HepG2 (cell line): ENCODE measurements at regions not wholly inside any gene's neighbourhood (a gene's known extent, or its start where the extent isn't known, plus 50 kb on each side); places are given as distances from the start of the nearest gene placed in this dataset.

Experiments
- ATAC-seq: fragments of 200-7000 bp; cut with Tn5 transposase; 3 replicates; pipeline ENCODE4 v1.9.1; 2020; ENCODE audit warnings: mild to moderate bottlenecking, moderate library complexity
- BruUV-seq: library from RNA; stranded (reverse); fragments of 400-500 nt; replicated peaks from 2 replicates; lab custom pipeline; 2021; lab: Mats Ljungman, UMichigan
- CTCF ChIA-PET: fragments of 300-600 bp; formaldehyde crosslinking; extraction: SDS; loops from one replicate; lab custom pipeline; 2021; ENCODE audit warnings: low total read pairs, inconsistent platforms, low intra/inter-chr PET ratio; lab: Yijun Ruan, JAX
- POLR2A ChIA-PET: fragments of 350-600 bp; sonication (Branson Sonifier 250); formaldehyde crosslinking; loops from one replicate; lab custom pipeline; 2020; ENCODE audit warnings: antibody characterized with exemption, inconsistent platforms; lab: Yijun Ruan, JAX
- DNase-seq: peaks from one replicate; pipeline ENCODE4 v3.0.0-alpha.2; 2015; ENCODE audit warnings: low spot score
- FAIRE-seq: peaks from 3 replicates; lab custom pipeline; 2011; peaks lifted over from hg19 to GRCh38; lab: Jason Lieb, UNC
- H2AFZ ChIP-seq: one replicate; pipeline ENCODE4 v1.6.1; 2011; ENCODE audit warnings: low read length, inconsistent platforms
- H3K27ac ChIP-seq: fragments of 300-600 bp; 3 replicates; pipeline ENCODE4 v1.8.0; 2011; ENCODE audit warnings: mixed run types, mild to moderate bottlenecking, mixed read lengths, low read length, inconsistent platforms; ENCODE audit not compliant: insufficient read depth; ENCODE audit errors: extremely low read length
- H3K27me3 ChIP-seq, 2 experiments: fragments of 200-600 bp in 1 of 2; 2 replicates in 1 of 2; 3 replicates in 1 of 2; pipeline versions ENCODE4 v1.6.0 to v1.8.0; 2011; ENCODE audit warnings: low read length in 2 of 2, mild to moderate bottlenecking in 2 of 2, moderate library complexity in 2 of 2, inconsistent platforms in 1 of 2; ENCODE audit not compliant: insufficient read depth in 2 of 2, control insufficient read depth in 1 of 2
- H3K36me3 ChIP-seq, 2 experiments: fragments of 200-600 bp in 1 of 2; replicated peaks in 1 of 2; 2 replicates in 1 of 2; 3 replicates in 1 of 2; pipeline versions ENCODE4 v1.5.1 to v1.8.0; 2011; ENCODE audit warnings: low read length in 2 of 2, inconsistent platforms in 1 of 2; ENCODE audit not compliant: insufficient read depth in 2 of 2, control insufficient read depth in 1 of 2
- H3K4me1 ChIP-seq: 2 replicates; pipeline ENCODE4 v1.5.1; 2012; ENCODE audit warnings: low read length, inconsistent platforms; ENCODE audit not compliant: insufficient read depth
- H3K4me2 ChIP-seq: 2 replicates; pipeline ENCODE4 v1.6.0; 2011; ENCODE audit warnings: low read depth, low read length, inconsistent platforms
- H3K4me3 ChIP-seq, 3 experiments: fragments of 200-600 bp in 1 of 3; sonication (generic), shearing (Covaris generic) in 1 of 3; replicated peaks in 1 of 3; 2 replicates each; pipeline ENCODE4 v1.5.1; 2011 to 2016; ENCODE audit warnings: low read length in 3 of 3, inconsistent platforms in 2 of 3, low read depth in 2 of 3, mild to moderate bottlenecking in 2 of 3, control low read depth in 1 of 3, mixed read lengths in 1 of 3; ENCODE audit not compliant: insufficient read depth in 1 of 3
- H3K79me2 ChIP-seq: one replicate; pipeline ENCODE4 v1.6.1; 2011; ENCODE audit warnings: low read length, inconsistent platforms; ENCODE audit not compliant: insufficient read depth
- H3K9ac ChIP-seq: 2 replicates; pipeline ENCODE4 v1.6.0; 2011; ENCODE audit warnings: mild to moderate bottlenecking, low read depth, low read length, inconsistent platforms; ENCODE audit not compliant: insufficient read depth
- H3K9me3 ChIP-seq: 2 replicates; pipeline ENCODE4 v1.5.1; 2012; ENCODE audit warnings: mild to moderate bottlenecking, low read length
- H4K20me1 ChIP-seq: 2 replicates; pipeline ENCODE4 v1.6.0; 2011; ENCODE audit warnings: inconsistent platforms, mild to moderate bottlenecking, low read length, moderate library complexity; ENCODE audit not compliant: insufficient read depth
- IRF2 ChIP-seq: IDR thresholded peaks from 2 replicates; pipeline ENCODE4 v1.6.1; 2018; ENCODE audit warnings: missing genetic modification reagents, missing compliant biosample characterization
- MNT ChIP-seq: fragments of 450-650 bp; IDR thresholded peaks from 2 replicates; pipeline ENCODE4 v1.6.1; 2016
- NFYC ChIP-seq: IDR thresholded peaks from 2 replicates; pipeline ENCODE4 v1.6.1; 2016; ENCODE audit warnings: missing genetic modification reagents, missing compliant biosample characterization
- PITX1 ChIP-seq: sonication (generic); formaldehyde crosslinking; IDR thresholded peaks from 2 replicates; pipeline ENCODE4 v1.5.1; 2020; ENCODE audit warnings: mild to moderate bottlenecking, missing genetic modification reagents
- SSRP1 ChIP-seq: IDR thresholded peaks from 2 replicates; pipeline ENCODE4 v1.6.1; 2016; ENCODE audit warnings: control low read depth
- ZNF17 ChIP-seq: sonication (generic); formaldehyde crosslinking; IDR thresholded peaks from 2 replicates; pipeline ENCODE4 v1.5.0; 2020; ENCODE audit warnings: mild to moderate bottlenecking, missing genetic modification reagents
- ZNF292 ChIP-seq: sonication (generic); formaldehyde crosslinking; IDR thresholded peaks from 2 replicates; pipeline ENCODE4 v1.8.1; 2022; ENCODE audit warnings: mild to moderate bottlenecking, low read depth, missing genetic modification reagents, borderline replicate concordance
- ZNF670 ChIP-seq: sonication (generic); formaldehyde crosslinking; IDR thresholded peaks from 2 replicates; pipeline ENCODE4 v1.8.0; 2022; ENCODE audit warnings: mild to moderate bottlenecking, missing genetic modification reagents, borderline replicate concordance
- ZSCAN30 ChIP-seq: sonication (generic); formaldehyde crosslinking; IDR thresholded peaks from 2 replicates; pipeline ENCODE4 v1.5.0; 2020; ENCODE audit warnings: mild to moderate bottlenecking, missing genetic modification reagents
- WGBS: methylation state at CpG from one replicate; pipeline ENCODE4 v1.1.6; 2017; ENCODE audit warnings: low lambda C conversion rate; 5-methylcytosine and 5-hydroxymethylcytosine counted together
- in situ Hi-C: cut with HindIII; loops from 2 replicates; pipeline ENCODE4 v1.10.0; 2017; ENCODE audit warnings: low pct_unique_long_range_greater_than_20kb; ENCODE audit not compliant: extremely low pct_ligation_motif_present
- intact Hi-C: fragments of 100-400 bp; cut with micrococcal nuclease; formaldehyde crosslinking; loops from one replicate; pipeline ENCODE4 v1.10.0; 2022; ENCODE audit not compliant: unreplicated experiment

DNA sequence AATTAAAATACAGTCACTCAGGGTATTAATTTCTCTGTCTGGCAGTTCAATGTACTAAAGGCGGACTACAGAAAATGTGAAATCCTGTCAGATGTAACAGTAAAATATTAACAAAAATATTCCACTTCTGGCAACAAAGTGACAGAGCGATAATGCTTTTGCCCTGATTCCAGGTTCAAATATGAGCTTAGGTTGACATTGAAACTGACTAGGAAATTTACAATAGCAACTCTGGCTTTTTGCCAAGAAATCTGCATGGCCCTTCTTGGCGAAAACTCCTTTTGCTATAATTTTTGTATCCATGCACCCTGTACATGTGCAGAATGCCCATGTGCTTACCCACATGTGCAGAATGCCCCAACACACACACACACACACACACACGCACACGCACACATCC is 552.2 kb downstream of the MDFIC start (continued):
- TF ChIP-seq MNT (peak; percentile 30; the same call in 1 of the 2 replicates), ZNF17 (CRISPR knock-in tag) (no peak), PITX1 (CRISPR knock-in tag) (no peak), NFYC (CRISPR knock-in tag) (no peak), SSRP1 (CRISPR knock-in tag) (no peak), ZSCAN30 (CRISPR knock-in tag) (no peak)

DNA sequence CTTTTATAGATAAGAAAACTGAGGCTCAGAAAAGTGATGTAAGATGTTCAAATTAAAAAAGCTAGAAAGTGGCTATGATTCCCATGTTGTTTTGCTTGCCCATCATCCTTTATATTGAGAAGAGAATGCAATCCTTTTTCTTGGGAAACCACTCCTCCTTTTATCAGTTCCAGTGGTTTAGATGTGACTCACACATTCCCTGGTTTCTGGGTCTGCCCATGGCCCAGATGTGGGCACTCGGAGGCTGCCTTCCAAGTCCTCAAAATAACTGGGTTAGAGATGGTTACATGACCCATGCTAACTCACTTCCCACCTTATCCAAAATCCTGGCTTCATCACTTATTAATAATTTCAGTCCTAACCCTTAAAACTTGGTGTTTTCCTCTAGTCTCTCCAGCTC is 550.0 kb downstream of the MDFIC start:
- no peak overlapping the region for H3K9ac ChIP-seq
- FAIRE-seq (no peak), ATAC-seq (no peak), DNase-seq (no peak)
- ChIA-PET CTCF (no interaction called here), POLR2A (no interaction called here)
- TF ChIP-seq ZNF292 (CRISPR knock-in tag) (no peak), ZNF670 (CRISPR knock-in tag) (no peak), IRF2 (CRISPR knock-in tag) (no peak)
- no peaks in the 10 kb centered on the region for H3K79me2 ChIP-seq
- no peaks in the 10 kb centered on the region for H3K36me3 ChIP-seq
- H3K27me3 ChIP-seq = no peaks in the 10 kb centered on the region
- 0% methylated on average over 1 of the region's 1 CpG for WGBS
- no peak overlapping the region for H3K4me3 ChIP-seq
- in situ Hi-C loops = no loop called here
- H3K4me2 ChIP-seq = no peak overlapping the region
- no peak overlapping the region for H3K27ac ChIP-seq
- BruUV-seq = no TSS peak
- intact Hi-C loops = no loop called here
- no peaks in the 10 kb centered on the region for H3K4me1 ChIP-seq
- no peaks in the 10 kb centered on the region for H4K20me1 ChIP-seq
- no peaks in the 10 kb centered on the region for H3K9me3 ChIP-seq
- no peak overlapping the region for H2AFZ ChIP-seq
